ENCODE measurements at regions not wholly inside any gene's neighbourhood (a gene's known extent, or its start where the extent isn't known, plus 50 kb on each side); places are given as distances from the start of the nearest gene placed in this dataset.

GRCh38 chr14:55805250-55805649, 225.2 kb downstream of the KTN1 start:
- H3K79me2 ChIP-seq (ENCODE audit: insufficient read depth, low read depth) = no peaks in the 10 kb centered on the region
- no peak overlapping the region for H3K4me2 ChIP-seq
- no peak overlapping the region for H3K27ac ChIP-seq
- no peaks in the 10 kb centered on the region for H3K36me3 ChIP-seq (ENCODE audit: insufficient read depth)
- no peak overlapping the region for H2AFZ ChIP-seq (ENCODE audit: low read depth)
- H3K4me3 ChIP-seq (IDR thresholded peaks at IDR 0.05; ENCODE audit: insufficient read depth, low read depth, low read length) = no peak overlapping the region
- H4K20me1 ChIP-seq (ENCODE audit: insufficient read depth) = no peaks in the 10 kb centered on the region
- no peaks in the 10 kb centered on the region for H3K27me3 ChIP-seq (ENCODE audit: insufficient read depth, low read depth)
- no peaks in the 10 kb centered on the region for H3K4me1 ChIP-seq (ENCODE audit: low read depth, poor library complexity, severe bottlenecking)
- no peak for TF ChIP-seq CTCF (conservative IDR thresholded peaks at IDR 0.05; ENCODE audit: low read depth, low read length)
- H3K9ac ChIP-seq = no peak overlapping the region

DNA sequence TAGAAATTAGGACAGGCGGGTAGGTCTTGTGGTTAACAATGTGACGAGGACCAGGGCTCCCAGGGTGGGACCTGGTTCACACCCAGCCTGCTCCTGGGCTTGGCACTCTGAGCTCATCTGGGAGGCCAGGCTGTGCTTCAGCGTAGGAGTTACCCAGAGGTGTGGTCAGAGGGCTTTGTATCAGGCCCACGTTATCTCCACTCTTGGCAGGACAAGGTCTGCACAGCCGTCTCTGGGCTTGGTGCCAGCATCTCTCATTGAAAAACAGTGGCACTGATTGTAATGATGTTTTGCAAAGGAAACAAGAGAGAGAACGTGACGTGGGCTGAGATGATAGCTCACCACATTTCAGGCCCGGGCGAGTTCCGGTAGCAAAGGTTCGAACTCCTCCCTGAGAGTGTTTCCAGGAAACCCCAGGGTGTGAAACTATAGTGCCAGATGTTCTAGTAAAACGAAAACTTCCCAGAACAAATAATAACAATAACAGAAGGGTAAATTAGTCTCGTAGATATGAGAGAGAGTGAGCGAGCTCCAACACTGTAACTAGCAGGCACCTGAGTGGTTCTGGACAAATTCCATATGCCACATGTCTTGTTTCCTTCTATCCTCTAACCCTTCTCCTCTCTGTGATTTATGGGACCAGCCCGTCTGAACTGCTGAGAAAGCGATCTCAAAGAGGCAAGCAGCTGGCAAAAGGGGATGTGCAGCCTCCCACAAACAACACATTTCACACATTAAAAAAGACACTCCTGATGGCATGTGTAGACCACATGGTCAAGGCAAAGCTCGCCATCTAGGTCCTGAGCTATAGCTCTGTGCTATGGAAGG, 227.3 kb downstream of the KTN1 start:
- no peaks in the 10 kb centered on the region for H3K79me2 ChIP-seq (ENCODE audit: insufficient read depth, low read depth)
- no peaks in the 10 kb centered on the region for H3K36me3 ChIP-seq (ENCODE audit: insufficient read depth)
- H3K4me2 ChIP-seq = no peak overlapping the region
- H3K9ac ChIP-seq = no peak overlapping the region
- TF ChIP-seq CTCF (conservative IDR thresholded peaks at IDR 0.05; ENCODE audit: low read depth, low read length) = no peak
- no peaks in the 10 kb centered on the region for H4K20me1 ChIP-seq (ENCODE audit: insufficient read depth)
- no peaks in the 10 kb centered on the region for H3K27me3 ChIP-seq (ENCODE audit: insufficient read depth, low read depth)
- no peak overlapping the region for H2AFZ ChIP-seq (ENCODE audit: low read depth)
- no peaks in the 10 kb centered on the region for H3K4me1 ChIP-seq (ENCODE audit: low read depth, poor library complexity, severe bottlenecking)
- H3K27ac ChIP-seq = no peak overlapping the region
- no peak overlapping the region for H3K4me3 ChIP-seq (IDR thresholded peaks at IDR 0.05; ENCODE audit: insufficient read depth, low read depth, low read length)

DNA sequence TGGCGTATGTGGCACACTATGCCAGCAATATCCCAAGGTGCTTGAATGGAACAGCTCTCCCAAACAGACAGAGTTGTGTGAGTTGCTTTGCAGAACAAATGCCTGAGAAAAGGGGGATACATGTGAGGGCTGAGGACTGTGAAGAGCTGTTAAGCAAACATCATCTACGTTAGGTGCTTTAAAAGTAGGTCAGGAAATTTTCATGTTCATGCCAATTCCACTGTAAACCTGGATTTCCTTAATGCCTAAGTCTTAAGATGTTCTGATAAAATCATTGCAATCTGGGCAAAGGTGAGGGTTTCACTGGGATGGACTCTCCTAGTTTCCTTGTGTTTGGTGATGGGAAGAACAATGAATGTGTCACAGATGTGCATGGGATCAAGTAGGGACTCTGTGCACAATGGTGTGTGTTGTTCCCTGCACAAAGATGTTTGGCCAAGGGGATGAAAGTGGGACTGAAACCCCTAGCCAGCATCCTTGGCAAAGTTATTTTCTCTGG, 227.9 kb downstream of the KTN1 start:
- Histone ChIP-seq H3K27ac (no peak overlapping the region), H4K20me1 (ENCODE audit: insufficient read depth) (no peaks in the 10 kb centered on the region), H3K9ac (no peak overlapping the region), H2AFZ (ENCODE audit: low read depth) (no peak overlapping the region), H3K79me2 (ENCODE audit: insufficient read depth, low read depth) (no peaks in the 10 kb centered on the region), H3K4me3 (IDR thresholded peaks at IDR 0.05; ENCODE audit: insufficient read depth, low read depth, low read length) (no peak overlapping the region), H3K4me2 (no peak overlapping the region), H3K4me1 (ENCODE audit: low read depth, poor library complexity, severe bottlenecking) (no peaks in the 10 kb centered on the region), H3K36me3 (ENCODE audit: insufficient read depth) (no peaks in the 10 kb centered on the region), H3K27me3 (ENCODE audit: insufficient read depth, low read depth) (no peaks in the 10 kb centered on the region)
- TF ChIP-seq CTCF (conservative IDR thresholded peaks at IDR 0.05; ENCODE audit: low read depth, low read length) = no peak

DNA sequence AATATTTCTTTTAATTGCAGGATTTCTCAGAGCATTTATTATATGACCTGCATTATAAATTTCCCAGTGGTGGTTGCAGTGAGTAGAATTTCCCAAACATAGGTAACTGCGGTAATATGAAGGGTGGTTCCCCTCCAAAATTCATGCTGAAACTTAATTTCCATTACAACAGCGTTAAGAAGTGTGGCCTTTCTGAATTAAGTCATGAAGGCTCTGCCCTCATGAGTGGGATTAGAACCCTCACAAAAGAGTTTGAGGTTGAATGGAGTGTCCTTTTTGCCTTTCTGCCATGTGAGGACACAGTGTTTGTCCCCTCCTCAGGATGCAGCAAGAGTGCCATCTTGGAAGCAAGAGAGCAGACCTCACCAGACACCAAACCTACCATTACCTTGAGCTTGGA, 233.6 kb downstream of the KTN1 start:
- Histone ChIP-seq H3K79me2 (ENCODE audit: insufficient read depth, low read depth) (no peaks in the 10 kb centered on the region), H3K27me3 (ENCODE audit: insufficient read depth, low read depth) (no peaks in the 10 kb centered on the region), H3K4me1 (ENCODE audit: low read depth, poor library complexity, severe bottlenecking) (no peaks in the 10 kb centered on the region), H3K27ac (no peak overlapping the region), H2AFZ (ENCODE audit: low read depth) (no peak overlapping the region), H3K9ac (no peak overlapping the region), H4K20me1 (ENCODE audit: insufficient read depth) (no peaks in the 10 kb centered on the region), H3K4me3 (IDR thresholded peaks at IDR 0.05; ENCODE audit: insufficient read depth, low read depth, low read length) (no peak overlapping the region), H3K4me2 (no peak overlapping the region), H3K36me3 (ENCODE audit: insufficient read depth) (no peaks in the 10 kb centered on the region)
- no peak for TF ChIP-seq CTCF (conservative IDR thresholded peaks at IDR 0.05; ENCODE audit: low read depth, low read length)

Measured in KMS-11 (cell line).